Thyroid gland (tissue), 4 donors: ENCODE measurements at regions not wholly inside any gene's neighbourhood (a gene's known extent, or its start where the extent isn't known, plus 50 kb on each side); places are given as distances from the start of the nearest gene placed in this dataset. TPM values are rescaled to one million over a fixed set of nuclear protein-coding genes. Genes with fewer than 3 reads are reported as not detected.
"Not testable (repeated sequence)": the region's sequence is repeated elsewhere in the genome, so short reads cannot be mapped to it uniquely, and the experiment has no call there.

ENCODE experiments used
- DNase-seq, 2 donors: peaks; one replicate each; pipeline ENCODE4 v3.0.0-alpha.2; 2019
- H3K27ac ChIP-seq, 3 donors: fragments of 200-600 bp; sonication (generic); 1 replicate in 2 of 3; 2 replicates in 1 of 3; pipeline ENCODE4 v1.5.1; 2016 to 2019; ENCODE audit warnings: mild to moderate bottlenecking in 1 of 3, moderate library complexity in 1 of 3
- H3K27me3 ChIP-seq: fragments of 200-600 bp; sonication (generic); one replicate; pipeline ENCODE4 v1.5.1; 2019
- H3K36me3 ChIP-seq, 2 donors: fragments of 200-600 bp; sonication (generic); one replicate each; pipeline ENCODE4 v1.5.1; 2016 to 2019
- H3K4me1 ChIP-seq, 2 donors: fragments of 200-600 bp; sonication (generic); one replicate each; pipeline ENCODE4 v1.5.1; 2017 to 2019
- H3K4me3 ChIP-seq, 3 donors: fragments of 200-600 bp; sonication (generic); replicated peaks in 1 of 3; 1 replicate in 2 of 3; 2 replicates in 1 of 3; pipeline ENCODE4 v1.5.1; 2016; ENCODE audit warnings: mild to moderate bottlenecking in 1 of 3
- H3K9me3 ChIP-seq: fragments of 200-600 bp; sonication (generic); one replicate; pipeline ENCODE4 v1.5.1; 2017
- POLR2A ChIP-seq, 2 donors: fragments of 450-650 bp; IDR thresholded peaks; one replicate each; pipeline ENCODE4 v1.6.1; 2017; ENCODE audit warnings: antibody characterized with exemption in 2 of 2, mild to moderate bottlenecking in 2 of 2, moderate library complexity in 1 of 2
- WGBS, 2 donors: methylation state at CpG; one replicate each; pipeline ENCODE4 v1.1.5; 2017; 5-methylcytosine and 5-hydroxymethylcytosine counted together
- intact Hi-C: fragments of 100-400 bp; cut with DNase I; formaldehyde crosslinking; loops from one replicate; pipeline ENCODE4 v1.15.1; 2023
- small RNA-seq: library from RNA; depleted of rRNA; stranded (forward); fragments of <200 nt; gene quantifications from one replicate; pipeline ENCODE3, GENCODE V24; 2016
- TF ChIP-seq, protein P1 (sequence below), 6 experiments: fragments of 200-600 bp in 3 of 6; fragments of 450-650 bp in 3 of 6; sonication (generic) in 3 of 6; IDR thresholded peaks; one replicate each; pipeline ENCODE4 v1.5.1; 2016 to 2019; ENCODE audit warnings: antibody characterized with exemption in 6 of 6, mild to moderate bottlenecking in 2 of 6, inconsistent platforms in 1 of 6, moderate library complexity in 1 of 6

DNA sequence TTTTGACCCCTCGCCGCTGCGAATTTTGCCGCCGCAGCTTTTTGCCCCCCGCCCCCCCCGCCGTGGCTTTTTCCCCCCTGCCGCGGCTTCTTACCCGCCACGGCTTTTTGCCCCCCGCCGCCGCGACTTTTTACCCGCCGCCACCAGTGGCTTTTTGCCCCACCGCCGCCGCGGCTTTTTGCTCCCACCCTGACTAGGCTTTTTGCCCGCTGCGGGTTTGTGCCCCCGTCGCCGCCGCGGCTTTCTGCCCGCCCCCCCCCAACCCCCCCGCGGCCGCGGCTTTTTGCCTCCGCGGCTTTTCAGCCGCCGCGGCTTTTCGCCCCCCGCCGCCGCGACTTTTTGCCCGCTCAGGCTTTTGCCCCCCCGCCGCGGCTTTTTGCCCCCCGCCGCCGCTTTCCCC, 598.1 kb downstream of the GOLGA6L6 start:
- DNase-seq = no peak
- Histone ChIP-seq H3K4me3 (no peak overlapping the region), H3K27me3 (no peaks in the 10 kb centered on the region), H3K36me3 (no peaks in the 10 kb centered on the region), H3K27ac (no peak overlapping the region), H3K9me3 (no peaks in the 10 kb centered on the region), H3K4me1 (no peaks in the 10 kb centered on the region)
- intact Hi-C loops = no loop called here
- WGBS, 2 donors = 37 to 48% methylated on average over 43 to 46 of the region's 51 CpGs
- TF ChIP-seq, protein P1, sequence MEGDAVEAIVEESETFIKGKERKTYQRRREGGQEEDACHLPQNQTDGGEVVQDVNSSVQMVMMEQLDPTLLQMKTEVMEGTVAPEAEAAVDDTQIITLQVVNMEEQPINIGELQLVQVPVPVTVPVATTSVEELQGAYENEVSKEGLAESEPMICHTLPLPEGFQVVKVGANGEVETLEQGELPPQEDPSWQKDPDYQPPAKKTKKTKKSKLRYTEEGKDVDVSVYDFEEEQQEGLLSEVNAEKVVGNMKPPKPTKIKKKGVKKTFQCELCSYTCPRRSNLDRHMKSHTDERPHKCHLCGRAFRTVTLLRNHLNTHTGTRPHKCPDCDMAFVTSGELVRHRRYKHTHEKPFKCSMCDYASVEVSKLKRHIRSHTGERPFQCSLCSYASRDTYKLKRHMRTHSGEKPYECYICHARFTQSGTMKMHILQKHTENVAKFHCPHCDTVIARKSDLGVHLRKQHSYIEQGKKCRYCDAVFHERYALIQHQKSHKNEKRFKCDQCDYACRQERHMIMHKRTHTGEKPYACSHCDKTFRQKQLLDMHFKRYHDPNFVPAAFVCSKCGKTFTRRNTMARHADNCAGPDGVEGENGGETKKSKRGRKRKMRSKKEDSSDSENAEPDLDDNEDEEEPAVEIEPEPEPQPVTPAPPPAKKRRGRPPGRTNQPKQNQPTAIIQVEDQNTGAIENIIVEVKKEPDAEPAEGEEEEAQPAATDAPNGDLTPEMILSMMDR (IDR thresholded peaks at IDR 0.05) = no peak
- no peak for TF ChIP-seq POLR2A (IDR thresholded peaks at IDR 0.05)

DNA sequence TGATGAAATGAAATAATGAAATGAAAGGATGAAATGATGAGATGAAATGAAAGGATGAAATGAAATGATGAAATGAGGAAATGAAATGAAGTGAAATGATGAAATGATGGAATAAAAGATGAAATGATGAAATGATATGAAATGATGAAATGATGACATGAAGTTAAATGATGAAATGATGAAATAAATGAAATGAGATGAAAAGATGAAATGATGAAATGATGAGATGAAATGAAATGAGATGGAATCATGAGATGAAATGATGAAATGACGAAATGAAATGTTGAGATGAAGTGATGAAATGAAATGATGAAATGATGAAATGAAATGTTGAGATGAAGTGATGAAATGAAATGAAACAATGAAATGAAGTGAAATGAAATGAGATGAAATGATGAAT, 638.3 kb downstream of the GOLGA6L6 start:
- WGBS, 2 donors = 42 to 50% methylated on average over 1 of the region's 1 CpG
- DNase-seq, H3K36me3 ChIP-seq, H3K27me3 ChIP-seq, intact Hi-C loops, H3K4me3 ChIP-seq, H3K27ac ChIP-seq, H3K4me1 ChIP-seq, H3K9me3 ChIP-seq: not testable (repeated sequence)

DNA sequence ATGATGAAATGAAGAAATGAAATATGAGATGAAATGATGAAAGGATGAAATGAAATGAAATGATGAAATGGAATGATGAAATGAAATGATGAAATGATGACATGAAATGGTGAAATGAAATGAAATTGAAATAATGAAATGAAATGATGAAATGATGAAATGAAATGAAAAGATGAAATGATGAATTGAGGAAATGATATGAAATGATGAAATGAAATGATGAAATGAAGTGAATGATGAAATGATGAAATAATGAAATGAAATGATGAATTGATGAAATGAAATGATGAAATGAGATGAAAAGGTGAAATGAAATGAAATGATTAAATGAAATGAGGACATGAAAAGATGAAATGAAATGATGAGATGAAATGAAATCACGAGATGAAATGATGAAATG, 639.2 kb downstream of the GOLGA6L6 start:
- WGBS, 2 donors = 55 to 63% methylated on average over 1 of the region's 1 CpG
- intact Hi-C loops, H3K9me3 ChIP-seq, H3K4me1 ChIP-seq, H3K27ac ChIP-seq, H3K4me3 ChIP-seq, DNase-seq, H3K27me3 ChIP-seq, H3K36me3 ChIP-seq: not testable (repeated sequence)

DNA sequence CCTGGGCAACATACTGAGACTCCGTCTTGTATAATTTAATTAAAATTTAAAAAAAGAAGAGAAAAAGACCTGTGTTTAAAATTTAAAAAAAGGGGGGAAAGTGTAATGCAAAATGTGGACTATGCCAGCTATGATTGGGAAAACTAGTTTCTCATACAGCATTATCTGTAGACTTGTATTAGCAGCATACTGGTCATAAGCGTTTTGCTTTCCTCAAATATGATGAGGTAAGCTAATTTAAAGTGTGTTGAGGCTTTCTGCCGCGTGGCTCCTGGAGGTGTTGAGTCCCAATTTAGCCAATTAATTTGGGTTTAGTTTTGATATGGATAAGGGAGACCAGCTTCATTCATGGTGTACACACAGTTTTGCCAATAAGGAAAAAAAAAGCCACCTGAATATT, 640.2 kb downstream of the GOLGA6L6 start:
- H3K27me3 ChIP-seq, DNase-seq, H3K4me3 ChIP-seq, H3K27ac ChIP-seq, H3K4me1 ChIP-seq, intact Hi-C loops, H3K36me3 ChIP-seq, H3K9me3 ChIP-seq: not testable (repeated sequence)
- 68 to 76% methylated on average over 4 of the region's 4 CpGs for WGBS, 2 donors

DNA sequence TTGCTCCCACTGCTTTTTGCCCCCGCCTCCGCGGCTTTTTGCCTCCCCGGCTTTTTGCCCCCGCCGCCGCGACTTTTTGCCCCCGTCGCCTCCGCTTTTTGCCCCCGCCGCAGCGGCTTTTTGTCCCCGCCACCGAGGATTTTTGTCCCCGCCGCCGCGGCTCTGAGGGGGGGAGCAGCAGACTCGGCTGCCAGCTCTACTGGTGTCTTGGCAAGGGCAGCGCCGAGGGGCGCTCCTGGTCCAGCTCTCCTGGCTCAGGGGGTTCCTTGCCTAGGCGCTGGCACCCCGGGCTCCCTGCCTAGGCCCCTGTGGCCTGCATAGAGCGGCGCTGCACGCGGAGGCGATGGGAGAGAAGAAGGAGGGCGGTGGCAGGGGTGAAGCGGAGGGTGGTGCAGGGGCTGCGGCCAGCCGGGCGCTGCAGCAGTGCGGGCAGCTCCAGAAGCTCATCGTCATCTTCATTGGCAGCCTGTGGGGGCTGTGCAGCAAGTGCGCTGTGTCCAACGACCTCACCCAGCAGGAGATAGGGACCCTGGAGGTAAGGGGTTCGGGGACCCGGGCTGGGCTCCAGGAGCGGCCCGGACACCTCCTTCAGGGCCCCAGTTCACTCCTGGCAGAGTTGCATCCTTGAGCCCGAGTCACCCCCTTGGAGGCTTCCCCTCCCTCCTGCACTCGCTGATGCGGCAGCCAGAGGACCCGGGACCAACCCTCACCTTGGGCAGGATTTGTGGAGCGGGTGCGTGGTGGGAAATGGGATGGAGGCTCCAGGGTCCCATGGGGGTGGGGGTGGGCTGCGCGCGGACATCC, 642.4 kb downstream of the GOLGA6L6 start:
- Histone ChIP-seq H3K36me3 (no peaks in the 10 kb centered on the region), H3K27me3 (no peaks in the 10 kb centered on the region), H3K4me1 (no peaks in the 10 kb centered on the region), H3K4me3 (no peak overlapping the region), H3K27ac (no peak overlapping the region), H3K9me3 (no peaks in the 10 kb centered on the region)
- intact Hi-C loops = no loop called here
- 55 to 65% methylated on average over 50 to 51 of the region's 53 CpGs for WGBS, 2 donors
- no peak for DNase-seq
- TF ChIP-seq, protein P1 (IDR thresholded peaks at IDR 0.05) = no peak
- no peak for TF ChIP-seq POLR2A (IDR thresholded peaks at IDR 0.05)

DNA sequence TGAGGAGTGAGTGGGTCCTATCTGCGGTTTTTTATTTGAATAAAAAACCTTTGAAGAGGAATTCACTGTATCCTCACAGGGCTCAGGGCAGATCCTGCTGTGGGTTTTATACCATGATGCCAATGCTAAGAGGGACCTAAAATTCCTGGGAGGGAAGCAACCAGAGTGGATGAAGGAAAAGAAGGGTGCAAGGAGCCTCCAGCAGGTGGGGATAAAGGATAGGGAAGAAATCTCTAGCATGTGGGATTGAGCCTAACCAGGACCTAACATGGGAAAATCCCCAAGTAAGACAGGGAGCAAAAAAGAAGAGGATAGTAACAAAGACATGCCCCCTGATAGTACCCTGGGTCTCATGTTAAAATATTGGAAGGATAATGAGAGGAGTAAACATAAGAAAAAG, 652.8 kb downstream of the GOLGA6L6 start:
- H3K36me3 ChIP-seq, intact Hi-C loops: not testable (repeated sequence)
- 47 to 56% methylated on average over 1 of the region's 1 CpG for WGBS, 2 donors

DNA sequence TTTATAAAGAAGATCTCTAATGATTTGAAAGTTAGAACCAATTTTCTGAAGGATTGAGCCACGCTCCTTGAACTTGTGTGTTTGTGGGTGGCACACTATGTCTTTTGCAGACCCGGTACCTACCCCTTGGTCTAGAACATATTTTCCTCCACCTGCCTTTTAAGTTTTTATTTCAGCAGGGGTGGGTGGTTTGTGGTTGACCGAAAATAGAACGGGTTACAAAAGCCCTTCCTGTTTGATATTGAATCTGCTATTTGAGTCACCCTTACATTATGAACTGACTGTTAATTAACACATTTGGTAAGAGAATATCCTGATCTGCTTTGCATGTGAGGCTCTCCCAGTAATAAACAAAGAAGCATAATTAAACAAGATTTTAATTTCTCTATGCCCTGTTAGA, 697.5 kb downstream of the GOLGA6L6 start:
- H3K27ac ChIP-seq, H3K4me1 ChIP-seq, intact Hi-C loops, H3K36me3 ChIP-seq, H3K27me3 ChIP-seq, DNase-seq, H3K4me3 ChIP-seq, H3K9me3 ChIP-seq: not testable (repeated sequence)
- WGBS, 2 donors = 67 to 73% methylated on average over 4 of the region's 4 CpGs

More for the DNA sequence above, 652.8 kb downstream of the GOLGA6L6 start:
- H3K27me3 ChIP-seq, H3K4me3 ChIP-seq, H3K9me3 ChIP-seq, DNase-seq, H3K27ac ChIP-seq, H3K4me1 ChIP-seq: not testable (repeated sequence)

Small RNAs in the stretch of these regions (small RNA-seq; reads per million reads assigned to genes)
- not detected for gene AC138701.2
- gene IGHD1OR15-1A = not detected
- not detected for gene IGHD2OR15-2A
- gene IGHD3OR15-3A = not detected
- gene IGHD4OR15-4A = not detected
- gene IGHD5OR15-5A = not detected
- not detected for gene RN7SL584P
- gene RNU6-978P = not detected
